A549 (cell line): ENCODE measurements at regions not wholly inside any gene's neighbourhood (a gene's known extent, or its start where the extent isn't known, plus 50 kb on each side); places are given as distances from the start of the nearest gene placed in this dataset.
A peak's percentile ranks its signal among the peaks of the same experiment; 100 is the strongest.

Source experiments
- ATAC-seq, 2 experiments: fragments of 200-7000 bp in 1 of 2; fragments of >200 bp in 1 of 2; cut with Nextera tagmentation in 1 of 2; cut with Tn5 transposase in 1 of 2; 3 replicates each; pipeline versions ENCODE4 v1.8.0 to v1.9.1; 2018 to 2020; ENCODE audit warnings: mild to moderate bottlenecking in 1 of 2, moderate library complexity in 1 of 2
- CTCF ChIA-PET: fragments of 300-600 bp; sonication (Branson Sonifier 250); formaldehyde crosslinking; extraction: SDS; loops from one replicate; lab custom pipeline; 2021; ENCODE audit warnings: antibody characterized with exemption, inconsistent platforms; lab: Yijun Ruan, JAX
- POLR2A ChIA-PET: fragments of 350-600 bp; formaldehyde crosslinking; extraction: SDS; loops from one replicate; lab custom pipeline; 2021; ENCODE audit warnings: antibody characterized with exemption, inconsistent platforms; lab: Yijun Ruan, JAX
- DNase-seq, 2 experiments: peaks; one replicate each; pipeline versions ENCODE4 v3.0.0 to v3.0.0-alpha.2; 2011 to 2016; ENCODE audit warnings: low read depth in 1 of 2, low spot score in 1 of 2
- FAIRE-seq: peaks from 2 replicates; lab custom pipeline; 2011; peaks lifted over from hg19 to GRCh38; lab: Jason Lieb, UNC
- H3K27ac ChIP-seq, 2 experiments: fragments of >200 bp; sonication (Bioruptor Twin); formaldehyde crosslinking; 3 replicates each; pipeline ENCODE4 v1.5.1; 2016 to 2017
- H3K4me1 ChIP-seq: fragments of >200 bp; sonication (Bioruptor Twin); formaldehyde crosslinking; 3 replicates; pipeline ENCODE4 v1.6.1; 2016
- H3K4me2 ChIP-seq: fragments of >200 bp; sonication (Bioruptor Twin); formaldehyde crosslinking; 3 replicates; pipeline ENCODE4 v1.6.1; 2016
- H3K4me3 ChIP-seq: fragments of >200 bp; sonication (Bioruptor Twin); formaldehyde crosslinking; 3 replicates; pipeline ENCODE4 v1.5.1; 2016
- H3K9me3 ChIP-seq: fragments of >200 bp; sonication (Bioruptor Twin); formaldehyde crosslinking; 3 replicates; pipeline ENCODE4 v1.6.1; 2016
- ATOH8 ChIP-seq: fragments of 250-450 bp; sonication (Bioruptor Pico); IDR thresholded peaks from 2 replicates; pipeline ENCODE4 v1.5.0; 2020; ENCODE audit warnings: low read depth, mild to moderate bottlenecking, moderate library complexity
- CEBPB ChIP-seq, 2 experiments: fragments of >200 bp in 1 of 2; sonication (Bioruptor Twin) in 1 of 2; formaldehyde crosslinking in 1 of 2; IDR thresholded peaks; 2 replicates each; pipeline ENCODE4 v1.6.1; 2012 to 2016
- CHD4 ChIP-seq: fragments of 200-600 bp; sonication (generic); IDR thresholded peaks from 2 replicates; pipeline ENCODE4 v1.6.1; 2016; ENCODE audit warnings: antibody characterized with exemption, mild to moderate bottlenecking, borderline replicate concordance
- CTCF ChIP-seq: fragments of >200 bp; sonication (Bioruptor Twin); formaldehyde crosslinking; IDR thresholded peaks from 3 replicates; pipeline ENCODE4 v1.5.1; 2016
- EHF ChIP-seq: fragments of 250-450 bp; sonication (Bioruptor Pico); IDR thresholded peaks from 2 replicates; pipeline ENCODE4 v1.5.0; 2020; ENCODE audit warnings: mild to moderate bottlenecking
- EHMT2 ChIP-seq: fragments of 200-600 bp; sonication (generic); IDR thresholded peaks from 2 replicates; pipeline ENCODE4 v1.6.1; 2016; ENCODE audit warnings: antibody characterized with exemption, low read depth, mild to moderate bottlenecking, moderate library complexity
- EP300 ChIP-seq, 2 experiments: fragments of >200 bp; sonication (Bioruptor Twin); formaldehyde crosslinking; IDR thresholded peaks; 2 replicates in 1 of 2; 3 replicates in 1 of 2; pipeline ENCODE4 v1.6.1; 2016 to 2017
- FOSL2 ChIP-seq, 2 experiments: fragments of 450-650 bp in 1 of 2; fragments of >200 bp in 1 of 2; sonication (Bioruptor Twin) in 1 of 2; formaldehyde crosslinking; IDR thresholded peaks; 2 replicates each; pipeline versions ENCODE4 v1.5.0 to v1.6.1; 2016 to 2020; ENCODE audit warnings: mild to moderate bottlenecking in 1 of 2, moderate library complexity in 1 of 2
- HEYL ChIP-seq: fragments of 250-450 bp; sonication (Bioruptor Pico); IDR thresholded peaks from 2 replicates; pipeline ENCODE4 v1.8.0; 2021; ENCODE audit warnings: mild to moderate bottlenecking, moderate library complexity
- MAFK ChIP-seq: fragments of 450-650 bp; IDR thresholded peaks from 2 replicates; pipeline ENCODE4 v1.6.1; 2014; ENCODE audit not compliant: partially characterized antibody
- MAZ ChIP-seq: fragments of 150-350 bp; IDR thresholded peaks from 2 replicates; pipeline ENCODE4 v1.6.1; 2014; ENCODE audit warnings: antibody characterized with exemption, low read depth, low read length, borderline replicate concordance
- MYC ChIP-seq: IDR thresholded peaks from 2 replicates; pipeline ENCODE4 v1.6.1; 2012; ENCODE audit warnings: mild to moderate bottlenecking, inconsistent platforms, low read length, improper control_type of control experiment, borderline replicate concordance
- NR3C1 ChIP-seq: fragments of >200 bp; sonication (Bioruptor Twin); formaldehyde crosslinking; IDR thresholded peaks from 3 replicates; pipeline ENCODE4 v1.6.1; 2017
- RAD21 ChIP-seq, 2 experiments: fragments of >200 bp in 1 of 2; sonication (Bioruptor Twin) in 1 of 2; formaldehyde crosslinking in 1 of 2; IDR thresholded peaks in 1 of 2; conservative IDR thresholded peaks in 1 of 2; 2 replicates in 1 of 2; 3 replicates in 1 of 2; pipeline ENCODE4 v1.6.1; 2012 to 2018; ENCODE audit warnings: inconsistent platforms in 1 of 2
- RARB ChIP-seq: fragments of 250-450 bp; sonication (Bioruptor Pico); IDR thresholded peaks from 2 replicates; pipeline ENCODE4 v1.8.0; 2021; ENCODE audit warnings: mild to moderate bottlenecking, moderate library complexity
- RCOR1 ChIP-seq: fragments of 150-350 bp; IDR thresholded peaks from 2 replicates; pipeline ENCODE4 v1.6.1; 2014; ENCODE audit warnings: antibody characterized with exemption, low read length, low read depth
- REST ChIP-seq: fragments of 200-600 bp; sonication (generic); IDR thresholded peaks from 2 replicates; pipeline ENCODE4 v1.6.1; 2016; ENCODE audit warnings: antibody characterized with exemption, mild to moderate bottlenecking, moderate library complexity
- RFX5 ChIP-seq: fragments of 450-650 bp; IDR thresholded peaks from 2 replicates; pipeline ENCODE4 v1.7.1; 2014; ENCODE audit warnings: antibody characterized with exemption, mild to moderate bottlenecking, moderate library complexity
- TP53 ChIP-seq: fragments of 250-450 bp; sonication (Bioruptor Pico); IDR thresholded peaks from 2 replicates; pipeline ENCODE4 v1.5.0; 2021; ENCODE audit warnings: mild to moderate bottlenecking, moderate library complexity
- ZFP36 ChIP-seq: fragments of 450-650 bp; IDR thresholded peaks from 2 replicates; pipeline ENCODE4 v1.6.1; 2014; ENCODE audit warnings: borderline replicate concordance; ENCODE audit not compliant: partially characterized antibody
- whole genome bisulfite sequencing: methylation state at CpG from one replicate; pipeline ENCODE4 v1.1.6; 2017; ENCODE audit errors: missing lambda C conversion rate; 5-methylcytosine and 5-hydroxymethylcytosine counted together
- TF ChIP-seq, protein P1 (sequence below): fragments of 150-350 bp; IDR thresholded peaks from 2 replicates; pipeline ENCODE4 v1.6.1; 2014; ENCODE audit warnings: low read depth, mild to moderate bottlenecking, low read length

GRCh38 chr2:57443973-57444521, 602.6 kb upstream of the VRK2 start:
- TF ChIP-seq NR3C1 = no peak
- no peak for TF ChIP-seq TP53 (CRISPR knock-in tag)
- TF ChIP-seq EP300 (IDR thresholded peaks at IDR 0.05) = no peak
- peak; percentile 46 for TF ChIP-seq MAFK
- no peak overlapping the region for H3K27ac ChIP-seq
- DNase-seq = no peak
- ChIA-PET POLR2A (no interaction called here), CTCF (no interaction called here)
- FAIRE-seq = peak; percentile 7
- no peaks in the 10 kb centered on the region for H3K9me3 ChIP-seq
- WGBS = 15% methylated on average over 5 of the region's 5 CpGs
- no peak overlapping the region for H3K4me2 ChIP-seq
- ATAC-seq = peak in 1 of 2 experiments; percentile 50; a peak in 2 of 6 replicates
- no peaks in the 10 kb centered on the region for H3K4me1 ChIP-seq
- no peak overlapping the region for H3K4me3 ChIP-seq

DNA sequence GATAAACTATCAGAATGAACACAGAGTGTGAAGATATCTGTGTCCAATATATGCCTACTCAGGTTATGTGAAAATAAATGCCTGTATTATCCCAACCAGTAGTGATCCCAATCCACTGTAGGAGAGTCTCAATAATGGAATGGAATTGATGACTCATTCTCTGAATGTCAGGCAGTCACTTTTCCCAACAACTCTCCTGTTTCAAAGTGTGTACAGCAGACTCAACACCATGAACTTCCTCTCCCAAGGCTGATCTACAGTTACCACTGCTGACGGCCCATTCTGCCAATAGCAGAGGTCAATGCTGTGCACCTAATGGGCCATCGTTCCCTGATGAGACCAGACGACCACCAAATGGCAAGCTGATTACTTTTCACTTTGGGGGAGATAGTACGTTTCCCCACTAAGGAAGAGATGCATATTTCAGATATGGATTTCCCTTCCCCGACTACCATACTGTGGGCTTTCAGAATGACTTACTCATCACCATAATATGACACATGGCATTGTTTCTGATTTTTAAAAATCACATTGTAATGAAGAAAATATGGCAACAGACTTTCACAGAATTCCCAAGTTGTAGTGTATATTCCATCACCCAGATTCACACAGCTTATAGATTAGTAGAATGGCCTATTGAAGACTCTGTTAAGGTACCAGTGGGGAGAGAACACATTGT, 601.7 kb upstream of the VRK2 start:
- POLR2A ChIA-PET = no interaction called here
- no peak for TF ChIP-seq FOSL2 (IDR thresholded peaks at IDR 0.05)
- TF ChIP-seq FOSL2 (CRISPR knock-in tag; IDR thresholded peaks at IDR 0.05) = peak; percentile 55; the same call in 1 of the 2 replicates
- no peak for TF ChIP-seq HEYL
- 11% methylated on average over 5 of the region's 5 CpGs for WGBS
- Histone ChIP-seq H3K27ac (no peak overlapping the region), H3K4me1 (no peaks in the 10 kb centered on the region), H3K4me2 (no peak overlapping the region), H3K4me3 (no peak overlapping the region), H3K9me3 (no peaks in the 10 kb centered on the region)
- no peak for DNase-seq
- ATAC-seq = no peak; a peak in 1 of 6 replicates
- no peak for FAIRE-seq
- CTCF ChIA-PET = interaction anchor here (1.3 kb wide), 1 partner anchor 10 kb away, joined by 4 read pairs; no protein-coding TSS in a partner anchor

DNA sequence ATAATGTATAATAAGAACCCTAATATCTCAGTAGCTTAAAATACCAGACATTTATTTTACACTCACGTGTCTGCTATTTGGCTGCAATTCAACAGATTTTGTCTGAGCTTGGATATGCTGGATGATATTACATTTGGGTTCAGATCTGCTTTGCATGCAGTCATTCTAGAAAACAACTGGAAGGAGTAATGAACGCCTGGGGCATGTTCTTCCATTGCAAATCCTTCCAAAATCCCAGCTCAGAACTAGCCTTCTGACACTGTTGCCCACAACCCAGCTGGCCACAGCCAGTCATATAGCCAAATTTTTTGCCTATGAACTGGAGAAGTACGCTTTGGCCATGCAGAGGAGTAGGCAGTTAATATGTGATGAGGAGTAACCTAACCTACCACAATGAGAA, 597.8 kb upstream of the VRK2 start:
- no peak for TF ChIP-seq EHMT2
- TF ChIP-seq EHF = no peak
- no peak for TF ChIP-seq RARB (CRISPR knock-in tag)
- no peak for TF ChIP-seq FOSL2 (IDR thresholded peaks at IDR 0.05)
- no peak for TF ChIP-seq FOSL2 (CRISPR knock-in tag; IDR thresholded peaks at IDR 0.05)
- TF ChIP-seq RFX5 = no peak
- TF ChIP-seq CEBPB (IDR thresholded peaks at IDR 0.05) = no peak
- TF ChIP-seq, protein P1, sequence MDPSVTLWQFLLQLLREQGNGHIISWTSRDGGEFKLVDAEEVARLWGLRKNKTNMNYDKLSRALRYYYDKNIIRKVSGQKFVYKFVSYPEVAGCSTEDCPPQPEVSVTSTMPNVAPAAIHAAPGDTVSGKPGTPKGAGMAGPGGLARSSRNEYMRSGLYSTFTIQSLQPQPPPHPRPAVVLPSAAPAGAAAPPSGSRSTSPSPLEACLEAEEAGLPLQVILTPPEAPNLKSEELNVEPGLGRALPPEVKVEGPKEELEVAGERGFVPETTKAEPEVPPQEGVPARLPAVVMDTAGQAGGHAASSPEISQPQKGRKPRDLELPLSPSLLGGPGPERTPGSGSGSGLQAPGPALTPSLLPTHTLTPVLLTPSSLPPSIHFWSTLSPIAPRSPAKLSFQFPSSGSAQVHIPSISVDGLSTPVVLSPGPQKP = no peak
- no peak for TF ChIP-seq HEYL
- TF ChIP-seq MYC = no peak
- no peak for TF ChIP-seq ZFP36
- no peak for TF ChIP-seq CHD4
- no peak for TF ChIP-seq TP53 (CRISPR knock-in tag)
- TF ChIP-seq ATOH8 (CRISPR knock-in tag) = no peak
- no peak for TF ChIP-seq EP300 (IDR thresholded peaks at IDR 0.05)
- TF ChIP-seq REST = no peak
- no peak for TF ChIP-seq CTCF
- TF ChIP-seq RAD21 (conservative IDR thresholded peaks at IDR 0.05 in 1 of 2, IDR thresholded peaks at IDR 0.05 in 1 of 2) = no peak
- no peak for TF ChIP-seq RCOR1
- no peak for TF ChIP-seq MAZ
- ATAC-seq (no peak), FAIRE-seq (no peak), DNase-seq (no peak)
- Histone ChIP-seq H3K4me1 (no peaks in the 10 kb centered on the region), H3K4me3 (no peak overlapping the region), H3K4me2 (no peak overlapping the region), H3K9me3 (no peaks in the 10 kb centered on the region), H3K27ac (no peak overlapping the region)
- POLR2A ChIA-PET = no interaction called here
- WGBS = 4% methylated on average over 3 of the region's 3 CpGs
- CTCF ChIA-PET = no interaction called here
